NCI-H2081 (cell line): ENCODE measurements at regions not wholly inside any gene's neighbourhood (a gene's known extent, or its start where the extent isn't known, plus 50 kb on each side); places are given as distances from the start of the nearest gene placed in this dataset.
"Not testable (repeated sequence)": the region's sequence is repeated elsewhere in the genome, so short reads cannot be mapped to it uniquely, and the experiment has no call there.

Experiments used
- DNase-seq, 2 experiments: peaks; one replicate each; lab custom pipeline; 2025; lab: John Stamatoyannopoulos, UW

DNA sequence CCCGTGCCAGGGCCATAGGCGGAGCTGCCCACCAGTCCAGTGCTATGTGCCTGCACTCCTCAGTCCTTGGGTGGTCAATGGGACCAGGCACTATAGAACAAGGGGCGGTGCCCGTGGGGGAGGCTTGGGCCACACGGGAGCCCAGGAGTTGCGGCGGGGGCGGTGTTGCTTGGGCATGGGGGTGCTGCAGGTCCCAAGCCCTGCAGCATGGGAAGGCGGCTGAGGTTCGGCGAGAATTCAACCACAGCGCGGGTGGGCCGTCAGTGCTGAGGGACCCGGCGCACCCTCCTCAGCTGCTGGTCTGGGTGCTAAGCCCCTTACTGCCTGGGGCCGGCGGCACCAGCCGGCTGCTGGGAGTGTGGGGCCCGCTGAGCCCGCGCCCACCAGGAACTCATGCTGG lies 242.2 kb upstream of the SGCG start:
- DNase-seq: no peak

DNA sequence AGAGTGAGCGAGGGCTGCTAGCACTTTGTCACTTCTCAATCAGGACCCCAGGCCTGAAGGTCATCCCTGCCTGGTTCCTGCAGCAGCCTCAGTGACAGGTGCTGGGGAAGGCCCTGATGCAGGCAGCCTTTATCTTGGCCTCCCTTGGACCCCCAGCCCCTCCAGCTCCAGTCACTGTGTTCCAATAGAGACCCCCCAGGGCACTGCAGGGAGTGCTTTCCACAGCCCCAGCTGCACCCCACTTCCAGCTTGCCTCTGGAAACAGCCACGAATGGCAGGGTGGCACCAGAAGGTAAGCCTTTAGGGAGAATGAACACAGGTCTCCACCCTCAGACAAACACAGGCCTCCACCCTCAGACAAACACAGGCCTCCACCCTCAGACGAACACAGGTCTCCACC lies 241.6 kb upstream of the SGCG start:
- no peak for DNase-seq

DNA sequence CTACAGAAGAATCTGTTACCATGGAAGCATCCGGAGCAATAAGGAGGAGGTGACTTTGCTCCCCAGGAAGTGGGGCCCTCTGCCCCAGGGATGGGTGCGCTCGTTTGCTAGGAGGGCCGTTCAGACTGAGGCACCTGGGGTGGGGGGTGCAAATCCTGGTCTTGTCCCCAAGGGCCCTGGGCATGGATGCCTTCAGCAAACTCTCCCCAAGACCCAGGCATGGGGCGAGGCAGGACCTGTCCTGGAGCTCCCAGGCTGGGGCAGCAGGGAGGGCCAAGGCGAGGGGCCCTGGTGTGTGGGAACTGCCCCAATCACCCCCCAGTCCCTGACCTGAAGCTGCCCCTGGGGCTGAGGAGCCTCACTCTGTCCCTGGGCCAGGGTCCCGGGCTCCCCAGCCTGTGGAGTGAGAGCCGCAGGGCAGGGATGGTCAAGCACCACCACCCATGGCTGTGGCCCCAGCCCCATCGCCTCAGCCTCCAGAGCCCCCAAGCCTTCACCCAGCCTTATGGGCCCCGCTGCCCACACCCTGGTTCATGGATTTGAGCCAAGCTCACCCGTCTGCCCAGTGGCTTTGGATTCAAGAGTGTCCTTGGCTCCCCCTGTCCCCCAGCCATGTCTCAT lies 240.6 kb upstream of the SGCG start:
- DNase-seq: no peak

DNA sequence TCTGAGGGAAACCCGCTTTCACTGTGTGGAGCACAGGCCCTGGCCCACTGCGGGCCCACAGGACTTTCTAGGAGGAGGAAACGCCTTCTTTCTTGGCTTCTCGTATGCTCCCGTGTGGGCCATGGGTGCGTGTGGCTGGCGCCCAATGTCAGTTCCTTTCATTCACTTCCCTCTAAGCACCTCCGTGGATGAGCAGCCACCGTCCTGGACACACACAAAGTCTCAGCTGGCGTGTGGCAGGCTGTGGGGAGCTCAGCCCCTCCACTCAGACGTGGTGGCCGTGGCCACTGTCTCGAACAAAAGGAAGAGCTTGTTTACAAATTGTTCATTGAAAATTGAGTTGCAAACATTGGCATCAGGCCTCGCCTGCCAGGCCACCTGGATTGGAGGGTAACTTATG lies 240.0 kb upstream of the SGCG start:
- peak in 1 of 2 experiments; percentile 18 for DNase-seq

DNA sequence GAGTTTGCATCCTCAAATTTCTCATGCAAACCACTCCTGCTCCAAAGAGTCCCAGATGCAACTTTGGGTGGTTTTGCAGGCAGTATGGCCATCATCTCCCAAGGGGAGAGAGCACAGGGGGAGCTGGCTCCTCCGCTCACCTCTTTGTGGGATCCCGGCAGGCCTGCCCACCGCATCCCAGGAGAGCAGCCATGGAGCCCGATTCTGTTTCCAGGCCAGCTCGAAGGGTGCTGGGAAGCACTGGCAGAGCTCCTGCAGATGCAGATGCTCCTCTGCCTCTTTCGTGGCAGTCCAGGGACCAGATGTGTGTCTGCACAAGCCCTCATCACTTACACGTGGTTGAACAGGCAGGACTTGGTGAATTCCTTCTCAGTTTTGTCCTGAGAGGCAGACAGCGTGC lies 239.3 kb upstream of the SGCG start:
- not testable (repeated sequence) for DNase-seq

DNA sequence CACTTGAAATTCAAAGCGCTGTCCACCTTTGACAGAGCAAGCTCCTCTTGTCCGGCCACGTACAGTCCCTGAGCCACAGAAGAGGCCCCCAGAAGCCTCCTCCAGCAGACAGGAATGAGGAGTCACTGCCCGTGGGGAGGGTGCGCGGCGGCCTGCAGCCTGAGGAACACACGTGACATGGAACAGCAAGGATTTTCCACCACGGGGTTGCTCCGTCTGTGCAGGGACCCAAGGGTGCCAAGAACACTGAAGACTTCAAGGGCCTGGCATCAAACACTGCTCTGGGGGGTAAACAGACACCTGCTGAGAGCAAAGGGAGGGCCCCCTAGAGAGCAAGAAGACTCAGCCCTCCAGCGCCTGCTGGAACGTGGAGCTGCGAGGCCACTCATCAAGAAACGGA lies 237.9 kb upstream of the SGCG start:
- DNase-seq: not testable (repeated sequence)

DNA sequence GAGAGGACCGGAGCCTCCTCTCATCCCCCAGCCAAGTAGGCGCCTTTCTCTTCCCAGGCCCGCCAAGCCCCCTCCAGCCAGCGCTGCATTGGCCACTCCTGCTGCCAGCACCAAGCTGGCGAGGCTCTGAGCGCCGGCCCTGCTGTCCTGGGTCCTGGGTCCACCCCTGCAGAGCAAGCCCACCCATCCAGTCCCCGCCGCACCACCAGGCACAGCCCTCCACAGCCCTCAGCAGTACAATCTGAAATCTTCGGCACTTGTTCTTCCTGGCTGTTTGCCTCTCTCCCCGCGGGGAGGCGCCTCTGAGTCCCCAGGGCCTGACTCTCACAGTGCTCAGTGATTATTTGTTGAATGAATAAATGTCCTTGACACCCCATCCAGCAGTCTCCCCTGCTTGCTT lies 236.4 kb upstream of the SGCG start:
- no peak for DNase-seq

DNA sequence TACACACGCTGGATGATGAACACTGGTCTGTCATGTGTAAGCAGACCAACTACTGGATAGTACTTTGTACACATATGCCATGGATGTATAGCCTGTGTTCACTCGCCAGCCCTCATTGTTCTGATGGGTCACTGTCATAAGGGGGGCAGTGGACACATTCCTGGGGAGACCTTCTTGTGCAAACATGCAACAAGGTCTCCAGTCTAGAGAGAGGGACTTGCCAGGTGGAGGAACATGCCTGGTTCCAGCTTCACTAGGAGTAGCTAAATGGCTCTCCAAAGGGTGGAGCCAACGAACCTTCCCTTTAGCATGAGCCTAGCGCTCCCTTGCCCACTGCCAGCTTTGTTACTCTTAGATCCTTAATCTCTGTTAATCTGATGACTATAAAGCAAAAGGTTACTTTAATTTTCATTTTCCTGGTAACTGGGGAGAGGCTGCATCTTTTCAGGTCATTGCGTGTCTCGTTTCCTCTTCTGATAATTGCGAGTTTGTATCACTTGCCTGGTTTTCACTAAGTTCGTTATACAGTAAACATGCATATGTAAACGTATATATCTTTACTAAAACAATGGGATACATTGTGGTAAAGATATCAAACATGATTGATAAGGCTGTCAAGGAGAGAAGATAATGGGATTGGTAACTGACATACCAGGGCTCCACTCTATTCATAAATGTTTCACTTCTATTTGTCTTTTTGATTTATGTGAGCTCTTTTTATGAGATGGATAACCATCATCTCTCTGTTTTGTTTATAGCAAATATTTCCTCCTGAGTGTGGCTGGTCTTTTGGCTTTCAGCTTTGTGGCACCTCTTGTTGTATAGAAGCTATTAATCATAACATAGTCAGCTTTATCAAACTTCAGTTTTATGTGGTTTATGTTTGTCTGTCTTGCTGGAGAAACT lies 235.2 kb upstream of the SGCG start:
- no peak for DNase-seq

DNA sequence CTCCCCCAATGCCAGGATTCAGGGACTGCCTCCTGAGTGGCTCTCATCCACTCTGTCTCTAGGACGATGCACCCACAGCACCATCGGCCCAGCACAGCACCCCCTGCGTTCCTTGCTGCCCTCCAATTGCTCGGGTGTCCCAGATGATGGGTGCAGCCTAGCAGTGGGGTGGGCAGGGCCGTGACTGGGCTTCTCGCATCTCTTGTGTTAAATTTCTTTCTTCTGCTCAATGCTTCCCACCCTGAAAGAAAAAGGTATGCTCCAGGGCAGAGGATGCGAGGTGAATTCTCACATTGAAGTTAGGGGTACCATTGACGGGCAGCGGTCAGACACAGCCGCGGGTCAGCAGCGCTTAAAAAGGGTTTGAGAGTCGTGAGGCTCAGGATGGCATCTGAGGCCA lies 232.4 kb upstream of the SGCG start:
- no peak for DNase-seq

DNA sequence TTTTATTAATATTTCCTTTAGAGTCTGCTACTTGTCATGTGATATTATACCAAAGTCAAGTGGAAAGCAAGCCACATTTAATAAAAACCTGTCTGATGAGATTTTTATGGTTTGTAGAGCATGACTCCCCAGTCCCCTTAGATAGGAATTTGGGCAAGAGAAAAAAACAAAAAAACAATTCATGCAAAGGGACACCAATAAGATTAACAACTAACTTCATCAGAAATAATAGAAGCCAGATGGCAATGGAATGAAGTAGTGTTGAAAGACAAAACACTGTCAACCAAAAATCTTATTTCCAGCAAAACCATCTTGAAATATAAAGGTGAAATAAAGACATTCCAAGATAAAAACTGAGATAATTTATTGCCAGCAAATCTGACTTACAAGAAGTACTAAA lies 228.8 kb upstream of the SGCG start:
- not testable (repeated sequence) for DNase-seq

DNA sequence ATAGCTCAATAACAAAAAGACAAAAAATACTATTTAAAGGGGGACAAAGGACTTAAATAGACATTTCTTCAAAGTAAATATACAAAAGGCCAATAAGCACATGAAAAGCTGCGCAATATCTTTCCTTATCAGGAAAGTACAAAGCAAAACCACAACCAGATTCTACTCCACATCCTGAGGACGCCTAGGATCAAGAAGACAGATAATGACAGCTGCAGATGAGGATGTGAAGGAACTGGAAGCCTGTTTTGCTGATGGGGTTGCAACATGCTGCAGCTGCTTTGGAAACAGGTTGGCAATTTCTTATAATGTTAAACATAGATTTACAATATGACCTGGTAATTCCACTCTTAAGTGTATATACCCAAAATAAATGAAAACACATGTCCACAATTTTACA lies 225.6 kb upstream of the SGCG start:
- DNase-seq: not testable (repeated sequence)

DNA sequence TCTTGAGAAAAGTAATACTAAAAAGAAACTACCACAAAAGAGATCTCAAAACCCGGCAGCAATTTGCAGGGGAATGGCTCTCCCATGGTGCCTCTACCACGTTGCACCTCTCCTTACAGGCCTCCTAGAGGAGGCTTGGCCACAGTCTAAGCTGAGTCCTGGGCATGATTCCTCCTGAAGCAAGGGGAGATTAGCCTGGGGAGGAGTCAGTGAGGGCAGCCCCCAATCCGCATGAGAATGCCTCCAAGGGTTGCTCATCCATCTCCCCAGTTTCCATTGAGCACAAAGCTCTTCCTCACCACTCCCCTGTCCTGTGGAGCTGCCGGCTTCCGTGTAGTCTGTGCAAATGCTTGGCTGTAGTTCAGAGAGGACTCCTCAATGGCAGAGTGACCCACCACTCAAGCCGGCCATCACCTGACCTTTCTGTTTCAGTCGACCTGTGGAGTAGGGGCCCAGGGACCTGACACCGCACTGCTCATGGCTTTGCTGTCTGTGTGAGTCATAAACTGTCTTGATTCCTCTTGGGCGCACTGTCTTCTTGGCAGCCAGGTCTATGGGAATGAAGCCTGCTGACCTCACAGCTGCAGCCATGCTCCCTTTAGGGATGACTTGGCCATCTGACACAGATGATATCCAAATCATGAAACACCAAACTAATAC lies 224.2 kb upstream of the SGCG start:
- not testable (repeated sequence) for DNase-seq

DNA sequence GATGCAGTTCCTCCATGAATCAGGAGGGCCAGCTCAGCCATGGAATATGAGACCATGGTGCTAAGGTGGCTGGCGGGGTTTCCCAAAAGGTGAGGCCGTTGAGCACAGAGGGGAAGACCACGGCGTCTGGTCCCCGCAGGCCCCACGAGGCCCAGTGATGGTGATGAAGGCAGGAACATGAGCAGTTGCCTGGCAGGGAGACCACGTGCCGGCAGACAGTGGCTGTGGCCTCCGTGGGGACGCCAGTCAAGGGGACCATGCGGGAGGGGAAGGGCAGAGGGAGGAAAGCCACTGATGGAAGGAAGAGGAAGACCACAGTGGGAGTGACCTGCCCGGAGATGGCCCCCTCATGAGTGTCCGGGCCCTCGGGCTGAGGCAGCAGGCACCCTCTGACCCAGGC lies 220.9 kb upstream of the SGCG start:
- DNase-seq: not testable (repeated sequence)

DNA sequence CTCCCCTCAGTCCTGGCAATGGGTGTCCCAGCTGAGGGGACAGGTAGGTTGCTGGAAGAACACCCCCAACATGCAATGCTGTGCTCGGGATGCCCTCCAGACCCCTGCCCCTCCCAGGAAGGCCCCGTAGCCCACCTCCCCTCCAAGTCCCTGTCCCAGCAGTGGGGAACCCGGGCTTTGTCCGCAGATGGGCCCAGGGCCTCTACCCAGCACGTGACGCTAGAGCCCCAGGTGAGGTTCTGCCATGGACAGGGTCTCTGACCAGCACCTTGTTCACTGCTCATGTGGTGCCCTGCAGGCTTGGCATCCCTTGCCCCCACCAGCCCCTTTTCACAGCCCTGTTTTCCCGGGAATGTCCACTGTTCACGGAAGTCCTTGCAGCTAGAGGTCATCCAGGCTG lies 220.0 kb upstream of the SGCG start:
- no peak for DNase-seq

DNA sequence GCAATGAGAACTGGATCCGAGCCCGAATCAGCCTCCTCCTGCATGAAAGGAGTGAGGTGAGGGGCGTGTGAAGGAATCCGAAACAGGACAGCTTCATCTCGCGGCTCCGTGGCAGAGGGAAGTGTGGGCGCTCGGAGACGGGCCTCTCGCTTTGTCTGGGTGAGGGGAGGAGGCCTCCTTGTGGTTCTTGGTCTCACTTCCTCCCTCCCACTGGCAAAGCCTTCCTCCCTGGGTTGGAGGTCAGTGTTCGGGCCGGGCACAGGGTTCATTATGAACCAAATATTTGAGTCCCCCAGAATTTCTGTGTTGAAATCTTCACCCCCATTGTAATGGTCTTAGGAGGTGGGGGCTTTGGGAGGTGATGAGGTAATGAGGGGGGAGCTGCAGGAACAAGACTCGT lies 219.4 kb upstream of the SGCG start:
- not testable (repeated sequence) for DNase-seq

DNA sequence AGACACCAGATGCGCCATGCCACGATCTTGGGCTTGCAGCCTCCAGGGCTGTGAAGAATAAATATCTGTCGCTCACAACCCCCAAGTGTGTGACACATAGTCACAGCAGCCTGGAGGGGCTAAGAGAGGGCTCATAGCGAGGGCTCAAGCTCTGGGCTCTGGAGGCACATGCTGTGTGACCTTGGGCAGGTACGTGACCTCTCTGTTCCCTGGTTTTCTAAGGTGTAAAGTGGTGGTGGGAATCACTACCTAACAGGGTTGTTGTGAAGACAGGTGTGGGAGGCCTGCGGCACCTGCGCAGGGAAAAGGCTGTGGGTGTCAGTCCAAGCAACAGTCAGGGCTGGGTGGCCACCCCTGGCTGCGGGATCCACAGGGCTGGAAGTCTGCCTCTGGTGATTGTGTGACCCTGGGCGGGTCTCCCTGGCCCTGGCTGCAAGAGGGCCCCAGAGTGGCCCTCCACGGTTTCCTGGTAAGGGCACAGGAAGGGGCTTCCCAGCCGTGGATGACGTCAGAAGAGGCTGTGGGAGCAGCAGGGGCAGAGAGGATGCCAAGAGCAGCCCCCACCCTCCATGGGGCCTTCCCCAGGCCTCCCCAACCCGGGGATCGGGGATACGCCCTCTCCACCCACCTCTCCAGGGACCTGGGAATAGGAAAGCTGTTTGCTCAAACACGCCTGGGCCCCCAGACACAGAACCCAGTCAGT lies 218.8 kb upstream of the SGCG start:
- DNase-seq: no peak

DNA sequence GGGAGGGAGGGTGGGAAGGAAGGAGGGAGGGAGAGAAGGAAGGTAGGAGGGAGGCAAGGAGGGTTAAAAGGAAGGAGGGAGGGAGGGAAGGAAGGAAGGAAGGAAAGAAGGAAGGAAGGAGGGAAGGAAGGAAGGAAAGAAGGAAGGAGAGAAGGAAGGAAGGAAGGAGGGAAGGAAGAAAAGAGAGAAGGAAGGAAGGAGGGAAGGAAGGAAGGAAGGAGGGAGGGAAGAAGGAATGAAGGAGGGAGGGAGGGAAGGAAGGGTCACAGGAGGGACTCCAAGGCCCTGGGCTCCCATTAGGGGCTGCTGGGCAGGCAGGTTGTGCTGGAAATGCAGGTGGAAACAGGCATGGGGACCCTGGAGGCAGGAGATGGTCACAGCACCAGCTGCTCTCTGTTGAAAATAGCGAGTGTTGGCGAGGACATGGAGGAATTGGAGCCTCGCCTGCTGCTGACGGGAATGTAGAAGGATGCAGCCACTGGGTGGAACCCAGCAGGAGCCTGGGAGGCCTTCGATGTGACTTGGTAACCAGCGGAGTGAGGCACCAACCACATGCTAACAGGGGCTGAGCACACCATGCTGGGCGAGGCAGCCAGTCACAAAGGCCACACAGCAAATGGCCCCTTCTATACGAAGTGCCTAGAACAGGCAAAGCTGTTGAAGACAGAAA lies 217.3 kb upstream of the SGCG start:
- DNase-seq: not testable (repeated sequence)

DNA sequence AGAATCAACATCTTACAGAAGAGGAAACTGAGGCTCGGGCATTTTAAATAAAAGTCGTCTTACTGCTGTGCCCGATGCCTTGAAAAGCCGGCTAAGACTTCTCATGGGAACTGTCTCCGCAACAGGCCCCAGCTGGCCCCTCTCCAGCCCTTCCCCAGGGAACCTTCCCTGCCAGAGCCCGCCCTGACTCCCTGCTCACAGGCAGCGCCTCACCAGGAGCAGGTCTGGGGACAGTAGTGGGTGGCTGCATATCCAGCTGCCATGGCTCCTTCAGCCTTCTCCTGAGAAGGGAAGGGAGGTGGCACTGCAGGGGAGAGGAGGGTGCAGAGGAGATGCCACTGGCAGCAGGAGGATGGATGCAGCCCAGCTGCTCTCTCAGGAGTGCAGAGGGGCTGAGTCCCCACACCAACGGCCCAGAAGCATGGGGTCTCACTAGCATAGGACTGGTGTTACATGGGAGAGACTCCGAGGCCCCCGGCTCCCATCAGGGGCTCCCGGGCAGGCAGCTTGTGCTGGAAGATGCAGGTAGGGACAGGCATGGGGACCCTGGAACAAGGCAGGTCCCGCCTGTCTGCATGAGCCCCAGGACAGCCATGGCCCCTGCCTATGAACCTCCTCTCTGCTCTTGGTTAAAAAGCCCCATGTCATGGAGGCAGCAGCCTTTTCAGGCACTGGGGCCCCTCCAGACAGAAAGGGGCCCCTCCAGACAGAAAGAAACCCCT lies 216.4 kb upstream of the SGCG start:
- no peak for DNase-seq

DNA sequence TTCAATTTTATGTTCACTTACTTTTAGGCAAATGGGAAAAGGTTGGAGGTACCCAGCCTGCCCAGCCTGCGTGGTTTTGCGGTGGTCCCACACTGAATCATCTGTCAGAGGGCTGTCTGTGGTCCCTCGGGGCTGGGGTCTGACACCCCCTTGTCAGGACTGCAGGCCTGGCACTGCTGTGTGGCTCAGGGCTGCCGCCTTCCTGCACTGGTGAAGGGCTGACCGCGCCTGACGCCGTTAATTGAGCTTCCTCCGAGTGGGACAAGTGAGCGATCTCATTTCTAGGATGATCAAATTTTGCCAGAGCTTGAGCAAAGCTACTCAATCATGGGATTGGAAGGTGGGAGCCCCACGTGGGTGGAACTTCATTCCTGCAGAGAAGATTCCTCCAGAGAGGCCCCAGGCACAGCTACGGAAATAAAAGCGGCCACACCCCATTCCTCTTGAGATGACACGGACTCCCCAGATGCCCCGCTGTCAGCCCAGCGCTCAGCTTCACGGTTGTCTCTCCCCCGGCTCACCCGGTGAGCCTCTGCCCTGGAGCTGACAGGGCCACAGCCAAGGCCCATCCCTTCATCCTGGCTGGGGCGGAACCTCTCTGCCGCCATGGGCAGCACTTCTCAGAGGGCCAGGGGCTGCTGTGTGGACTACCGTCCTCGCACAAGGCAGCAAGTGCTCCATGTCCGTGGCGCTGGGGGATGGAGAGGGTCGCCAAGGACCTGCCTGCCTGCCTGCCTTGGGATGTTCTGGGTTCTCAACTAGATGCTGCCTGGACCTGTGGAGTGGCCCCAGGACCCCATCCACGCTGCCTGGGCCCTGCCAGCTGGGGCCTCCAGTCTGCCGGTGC lies 215.5 kb upstream of the SGCG start:
- not testable (repeated sequence) for DNase-seq

DNA sequence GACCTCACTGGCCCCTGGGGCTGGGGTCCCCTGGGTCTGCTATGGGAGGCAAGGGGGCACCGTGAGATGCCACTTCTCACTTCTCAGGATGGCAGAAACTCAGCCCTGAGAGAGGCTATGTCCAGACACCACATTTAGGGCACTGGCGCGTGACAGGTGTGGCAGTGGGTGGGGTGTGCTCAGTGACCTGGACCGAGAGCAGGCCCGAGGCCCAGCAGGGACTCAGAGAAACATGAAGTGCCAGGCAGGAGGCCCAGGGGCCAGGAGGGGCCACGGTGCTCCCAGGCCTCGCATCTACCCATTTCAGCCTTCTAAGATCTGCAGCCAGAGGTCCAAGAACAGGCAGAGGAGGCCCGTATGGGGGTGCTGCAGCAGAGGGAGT lies 214.9 kb upstream of the SGCG start:
- not testable (repeated sequence) for DNase-seq
